HEK293 (cell line): ENCODE measurements at regions not wholly inside any gene's neighbourhood (a gene's known extent, or its start where the extent isn't known, plus 50 kb on each side); places are given as distances from the start of the nearest gene placed in this dataset.

Source experiments
- SP2 ChIP-seq: fragments of 450-650 bp; formaldehyde crosslinking; IDR thresholded peaks from 2 replicates; pipeline ENCODE4 v1.5.1; 2016; ENCODE audit warnings: missing biosample characterization, missing genetic modification characterization
- TCF7L2 ChIP-seq: IDR thresholded peaks from 2 replicates; pipeline ENCODE4 v1.6.1; 2011; ENCODE audit warnings: low read depth, mild to moderate bottlenecking, inconsistent platforms, low read length, moderate library complexity, borderline replicate concordance
- YY1 ChIP-seq: fragments of 450-650 bp; formaldehyde crosslinking; IDR thresholded peaks from 2 replicates; pipeline ENCODE4 v1.5.1; 2018; ENCODE audit warnings: missing biosample characterization, missing genetic modification characterization
- ZBTB1 ChIP-seq: fragments of 450-650 bp; formaldehyde crosslinking; IDR thresholded peaks from 2 replicates; pipeline ENCODE4 v1.5.1; 2016; ENCODE audit warnings: missing biosample characterization, missing genetic modification characterization
- ZEB2 ChIP-seq: fragments of 450-650 bp; formaldehyde crosslinking; IDR thresholded peaks from 2 replicates; pipeline ENCODE4 v1.5.1; 2016; ENCODE audit warnings: missing biosample characterization, missing genetic modification characterization
- ZNF169 ChIP-seq: fragments of 450-650 bp; formaldehyde crosslinking; IDR thresholded peaks from 2 replicates; pipeline ENCODE4 v1.5.1; 2016; ENCODE audit warnings: missing biosample characterization, missing genetic modification characterization
- TF ChIP-seq, protein P1 (sequence below): fragments of 450-650 bp; formaldehyde crosslinking; IDR thresholded peaks from 2 replicates; pipeline ENCODE4 v1.5.1; 2016; ENCODE audit warnings: missing biosample characterization, missing genetic modification characterization
- TF ChIP-seq, protein P2 (sequence below): fragments of 450-650 bp; formaldehyde crosslinking; IDR thresholded peaks from 2 replicates; pipeline ENCODE4 v1.5.1; 2016; ENCODE audit warnings: missing biosample characterization, missing genetic modification characterization, low read depth
- TF ChIP-seq, protein P3 (sequence below): fragments of 450-650 bp; formaldehyde crosslinking; IDR thresholded peaks from 2 replicates; pipeline ENCODE4 v1.5.1; 2016; ENCODE audit warnings: missing biosample characterization, missing genetic modification characterization, borderline replicate concordance
- TF ChIP-seq, protein P4 (sequence below): fragments of 450-650 bp; formaldehyde crosslinking; IDR thresholded peaks from 2 replicates; pipeline ENCODE4 v1.5.1; 2017; ENCODE audit warnings: missing biosample characterization, mild to moderate bottlenecking, missing genetic modification characterization, moderate library complexity
- TF ChIP-seq, protein P5 (sequence below): fragments of 450-650 bp; IDR thresholded peaks from 2 replicates; pipeline ENCODE4 v1.5.1; 2018; ENCODE audit warnings: missing biosample characterization, missing genetic modification characterization
- TF ChIP-seq, protein P6 (sequence below): fragments of 450-650 bp; formaldehyde crosslinking; IDR thresholded peaks from 2 replicates; pipeline ENCODE4 v1.5.1; 2017; ENCODE audit warnings: missing biosample characterization, missing genetic modification characterization

DNA sequence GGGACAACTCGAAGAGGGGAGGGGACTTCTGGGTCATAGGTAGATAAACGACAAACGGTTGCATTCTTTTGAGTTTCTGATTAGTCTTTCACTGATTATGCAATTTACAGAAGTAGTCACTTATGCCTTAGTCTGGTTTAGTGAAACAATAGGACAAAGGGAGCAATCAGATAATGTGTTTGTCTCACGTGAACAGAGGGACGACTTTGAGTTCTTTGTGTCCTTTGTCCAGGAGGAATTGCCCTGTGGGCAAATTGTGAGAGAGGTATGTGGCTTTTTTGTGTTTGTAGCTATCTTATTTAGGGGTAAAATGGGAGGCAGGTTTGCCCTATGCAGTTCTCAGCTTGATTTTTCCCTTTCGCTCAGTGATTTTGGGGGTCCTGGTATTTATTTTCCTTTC is 362.9 kb upstream of the PCDH20 start:
- TF ChIP-seq, protein P1, sequence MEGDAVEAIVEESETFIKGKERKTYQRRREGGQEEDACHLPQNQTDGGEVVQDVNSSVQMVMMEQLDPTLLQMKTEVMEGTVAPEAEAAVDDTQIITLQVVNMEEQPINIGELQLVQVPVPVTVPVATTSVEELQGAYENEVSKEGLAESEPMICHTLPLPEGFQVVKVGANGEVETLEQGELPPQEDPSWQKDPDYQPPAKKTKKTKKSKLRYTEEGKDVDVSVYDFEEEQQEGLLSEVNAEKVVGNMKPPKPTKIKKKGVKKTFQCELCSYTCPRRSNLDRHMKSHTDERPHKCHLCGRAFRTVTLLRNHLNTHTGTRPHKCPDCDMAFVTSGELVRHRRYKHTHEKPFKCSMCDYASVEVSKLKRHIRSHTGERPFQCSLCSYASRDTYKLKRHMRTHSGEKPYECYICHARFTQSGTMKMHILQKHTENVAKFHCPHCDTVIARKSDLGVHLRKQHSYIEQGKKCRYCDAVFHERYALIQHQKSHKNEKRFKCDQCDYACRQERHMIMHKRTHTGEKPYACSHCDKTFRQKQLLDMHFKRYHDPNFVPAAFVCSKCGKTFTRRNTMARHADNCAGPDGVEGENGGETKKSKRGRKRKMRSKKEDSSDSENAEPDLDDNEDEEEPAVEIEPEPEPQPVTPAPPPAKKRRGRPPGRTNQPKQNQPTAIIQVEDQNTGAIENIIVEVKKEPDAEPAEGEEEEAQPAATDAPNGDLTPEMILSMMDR = no peak
- TF ChIP-seq ZEB2 (tag by site-specific recombination) (no peak), SP2 (tag by site-specific recombination) (no peak), ZBTB1 (no peak), TCF7L2 (no peak), ZNF169 (tag by site-specific recombination) (no peak), YY1 (tag by site-specific recombination) (no peak)
- TF ChIP-seq, protein P2, sequence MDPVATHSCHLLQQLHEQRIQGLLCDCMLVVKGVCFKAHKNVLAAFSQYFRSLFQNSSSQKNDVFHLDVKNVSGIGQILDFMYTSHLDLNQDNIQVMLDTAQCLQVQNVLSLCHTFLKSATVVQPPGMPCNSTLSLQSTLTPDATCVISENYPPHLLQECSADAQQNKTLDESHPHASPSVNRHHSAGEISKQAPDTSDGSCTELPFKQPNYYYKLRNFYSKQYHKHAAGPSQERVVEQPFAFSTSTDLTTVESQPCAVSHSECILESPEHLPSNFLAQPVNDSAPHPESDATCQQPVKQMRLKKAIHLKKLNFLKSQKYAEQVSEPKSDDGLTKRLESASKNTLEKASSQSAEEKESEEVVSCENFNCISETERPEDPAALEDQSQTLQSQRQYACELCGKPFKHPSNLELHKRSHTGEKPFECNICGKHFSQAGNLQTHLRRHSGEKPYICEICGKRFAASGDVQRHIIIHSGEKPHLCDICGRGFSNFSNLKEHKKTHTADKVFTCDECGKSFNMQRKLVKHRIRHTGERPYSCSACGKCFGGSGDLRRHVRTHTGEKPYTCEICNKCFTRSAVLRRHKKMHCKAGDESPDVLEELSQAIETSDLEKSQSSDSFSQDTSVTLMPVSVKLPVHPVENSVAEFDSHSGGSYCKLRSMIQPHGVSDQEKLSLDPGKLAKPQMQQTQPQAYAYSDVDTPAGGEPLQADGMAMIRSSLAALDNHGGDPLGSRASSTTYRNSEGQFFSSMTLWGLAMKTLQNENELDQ = no peak
- TF ChIP-seq, protein P3, sequence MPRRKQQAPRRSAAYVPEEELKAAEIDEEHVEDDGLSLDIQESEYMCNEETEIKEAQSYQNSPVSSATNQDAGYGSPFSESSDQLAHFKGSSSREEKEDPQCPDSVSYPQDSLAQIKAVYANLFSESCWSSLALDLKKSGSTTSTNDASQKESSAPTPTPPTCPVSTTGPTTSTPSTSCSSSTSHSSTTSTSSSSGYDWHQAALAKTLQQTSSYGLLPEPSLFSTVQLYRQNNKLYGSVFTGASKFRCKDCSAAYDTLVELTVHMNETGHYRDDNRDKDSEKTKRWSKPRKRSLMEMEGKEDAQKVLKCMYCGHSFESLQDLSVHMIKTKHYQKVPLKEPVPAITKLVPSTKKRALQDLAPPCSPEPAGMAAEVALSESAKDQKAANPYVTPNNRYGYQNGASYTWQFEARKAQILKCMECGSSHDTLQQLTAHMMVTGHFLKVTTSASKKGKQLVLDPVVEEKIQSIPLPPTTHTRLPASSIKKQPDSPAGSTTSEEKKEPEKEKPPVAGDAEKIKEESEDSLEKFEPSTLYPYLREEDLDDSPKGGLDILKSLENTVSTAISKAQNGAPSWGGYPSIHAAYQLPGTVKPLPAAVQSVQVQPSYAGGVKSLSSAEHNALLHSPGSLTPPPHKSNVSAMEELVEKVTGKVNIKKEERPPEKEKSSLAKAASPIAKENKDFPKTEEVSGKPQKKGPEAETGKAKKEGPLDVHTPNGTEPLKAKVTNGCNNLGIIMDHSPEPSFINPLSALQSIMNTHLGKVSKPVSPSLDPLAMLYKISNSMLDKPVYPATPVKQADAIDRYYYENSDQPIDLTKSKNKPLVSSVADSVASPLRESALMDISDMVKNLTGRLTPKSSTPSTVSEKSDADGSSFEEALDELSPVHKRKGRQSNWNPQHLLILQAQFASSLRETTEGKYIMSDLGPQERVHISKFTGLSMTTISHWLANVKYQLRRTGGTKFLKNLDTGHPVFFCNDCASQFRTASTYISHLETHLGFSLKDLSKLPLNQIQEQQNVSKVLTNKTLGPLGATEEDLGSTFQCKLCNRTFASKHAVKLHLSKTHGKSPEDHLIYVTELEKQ (tag by site-specific recombination) = no peak
- TF ChIP-seq, protein P4, sequence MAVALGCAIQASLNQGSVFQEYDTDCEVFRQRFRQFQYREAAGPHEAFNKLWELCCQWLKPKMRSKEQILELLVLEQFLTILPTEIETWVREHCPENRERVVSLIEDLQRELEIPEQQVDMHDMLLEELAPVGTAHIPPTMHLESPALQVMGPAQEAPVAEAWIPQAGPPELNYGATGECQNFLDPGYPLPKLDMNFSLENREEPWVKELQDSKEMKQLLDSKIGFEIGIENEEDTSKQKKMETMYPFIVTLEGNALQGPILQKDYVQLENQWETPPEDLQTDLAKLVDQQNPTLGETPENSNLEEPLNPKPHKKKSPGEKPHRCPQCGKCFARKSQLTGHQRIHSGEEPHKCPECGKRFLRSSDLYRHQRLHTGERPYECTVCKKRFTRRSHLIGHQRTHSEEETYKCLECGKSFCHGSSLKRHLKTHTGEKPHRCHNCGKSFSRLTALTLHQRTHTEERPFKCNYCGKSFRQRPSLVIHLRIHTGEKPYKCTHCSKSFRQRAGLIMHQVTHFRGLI (tag by site-specific recombination) = no peak
- TF ChIP-seq, protein P5, sequence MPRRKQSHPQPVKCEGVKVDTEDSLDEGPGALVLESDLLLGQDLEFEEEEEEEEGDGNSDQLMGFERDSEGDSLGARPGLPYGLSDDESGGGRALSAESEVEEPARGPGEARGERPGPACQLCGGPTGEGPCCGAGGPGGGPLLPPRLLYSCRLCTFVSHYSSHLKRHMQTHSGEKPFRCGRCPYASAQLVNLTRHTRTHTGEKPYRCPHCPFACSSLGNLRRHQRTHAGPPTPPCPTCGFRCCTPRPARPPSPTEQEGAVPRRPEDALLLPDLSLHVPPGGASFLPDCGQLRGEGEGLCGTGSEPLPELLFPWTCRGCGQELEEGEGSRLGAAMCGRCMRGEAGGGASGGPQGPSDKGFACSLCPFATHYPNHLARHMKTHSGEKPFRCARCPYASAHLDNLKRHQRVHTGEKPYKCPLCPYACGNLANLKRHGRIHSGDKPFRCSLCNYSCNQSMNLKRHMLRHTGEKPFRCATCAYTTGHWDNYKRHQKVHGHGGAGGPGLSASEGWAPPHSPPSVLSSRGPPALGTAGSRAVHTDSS = no peak
- TF ChIP-seq, protein P6, sequence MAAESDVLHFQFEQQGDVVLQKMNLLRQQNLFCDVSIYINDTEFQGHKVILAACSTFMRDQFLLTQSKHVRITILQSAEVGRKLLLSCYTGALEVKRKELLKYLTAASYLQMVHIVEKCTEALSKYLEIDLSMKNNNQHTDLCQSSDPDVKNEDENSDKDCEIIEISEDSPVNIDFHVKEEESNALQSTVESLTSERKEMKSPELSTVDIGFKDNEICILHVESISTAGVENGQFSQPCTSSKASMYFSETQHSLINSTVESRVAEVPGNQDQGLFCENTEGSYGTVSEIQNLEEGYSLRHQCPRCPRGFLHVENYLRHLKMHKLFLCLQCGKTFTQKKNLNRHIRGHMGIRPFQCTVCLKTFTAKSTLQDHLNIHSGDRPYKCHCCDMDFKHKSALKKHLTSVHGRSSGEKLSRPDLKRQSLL (tag by site-specific recombination) = no peak
